HEK293 (cell line): ENCODE measurements at regions not wholly inside any gene's neighbourhood (a gene's known extent, or its start where the extent isn't known, plus 50 kb on each side); places are given as distances from the start of the nearest gene placed in this dataset.

Experiments used
- CTCF ChIA-PET: fragments of 350-600 bp; formaldehyde crosslinking; extraction: SDS; loops from one replicate; lab custom pipeline; 2021; ENCODE audit warnings: antibody characterized with exemption; lab: Yijun Ruan, JAX
- POLR2A ChIA-PET: fragments of 300-600 bp; formaldehyde crosslinking; extraction: SDS; loops from one replicate; lab custom pipeline; 2020; ENCODE audit warnings: antibody characterized with exemption, inconsistent platforms; lab: Yijun Ruan, JAX
- H3K27ac ChIP-seq: fragments of 200-500 bp; sonication (Bioruptor generic); 2 replicates; pipeline ENCODE4 v1.5.1; 2014; ENCODE audit warnings: low read depth, low read length, control low read depth, inconsistent platforms; ENCODE audit errors: extremely low read depth
- H3K36me3 ChIP-seq, 2 experiments: fragments of 200-500 bp in 1 of 2; sonication (Bioruptor generic) in 1 of 2; 1 replicate in 1 of 2; 2 replicates in 1 of 2; pipeline ENCODE4 v1.5.1; 2014 to 2017; ENCODE audit warnings: inconsistent platforms in 2 of 2, low read length in 2 of 2; ENCODE audit not compliant: control insufficient read depth in 2 of 2, insufficient read depth in 1 of 2
- H3K4me1 ChIP-seq: fragments of 200-500 bp; sonication (Bioruptor generic); 2 replicates; pipeline ENCODE4 v1.5.1; 2014; ENCODE audit warnings: mild to moderate bottlenecking, low read length, inconsistent platforms; ENCODE audit not compliant: control insufficient read depth, insufficient read depth
- H3K4me3 ChIP-seq: 2 replicates; pipeline ENCODE4 v1.5.1; 2011; ENCODE audit warnings: low read depth, mild to moderate bottlenecking, control low read depth, low read length, moderate library complexity
- H3K9me3 ChIP-seq: fragments of 200-500 bp; sonication (Bioruptor generic); 2 replicates; pipeline ENCODE4 v1.5.1; 2014; ENCODE audit warnings: low read depth, low read length, inconsistent platforms; ENCODE audit not compliant: control insufficient read depth, insufficient read depth
- SCRT2 ChIP-seq: fragments of 450-650 bp; formaldehyde crosslinking; IDR thresholded peaks from 2 replicates; pipeline ENCODE4 v1.5.1; 2016; ENCODE audit warnings: missing biosample characterization, missing genetic modification characterization
- SETDB1 ChIP-seq: IDR thresholded peaks from one replicate; pipeline ENCODE4 v1.6.1; 2017; ENCODE audit warnings: mild to moderate bottlenecking, low read length, moderate library complexity, mixed read lengths; ENCODE audit not compliant: insufficient read length
- ZIC2 ChIP-seq: fragments of 450-650 bp; formaldehyde crosslinking; IDR thresholded peaks from 2 replicates; pipeline ENCODE4 v1.5.1; 2016; ENCODE audit warnings: missing biosample characterization, missing genetic modification characterization
- ZNF155 ChIP-seq: fragments of 450-650 bp; formaldehyde crosslinking; IDR thresholded peaks from 2 replicates; pipeline ENCODE4 v1.5.1; 2016; ENCODE audit warnings: missing biosample characterization, missing genetic modification characterization
- ZNF175 ChIP-seq: fragments of 450-650 bp; formaldehyde crosslinking; IDR thresholded peaks from 2 replicates; pipeline ENCODE4 v1.5.1; 2016; ENCODE audit warnings: missing biosample characterization, missing genetic modification characterization
- ZNF211 ChIP-seq: fragments of 450-650 bp; formaldehyde crosslinking; IDR thresholded peaks from 2 replicates; pipeline ENCODE4 v1.5.1; 2016; ENCODE audit warnings: low read depth, missing biosample characterization, missing genetic modification characterization
- ZNF24 ChIP-seq: fragments of 450-650 bp; formaldehyde crosslinking; IDR thresholded peaks from 2 replicates; pipeline ENCODE4 v1.5.1; 2016; ENCODE audit warnings: missing biosample characterization, missing genetic modification characterization
- ZNF274 ChIP-seq, 2 experiments: fragments of 200-500 bp in 1 of 2; fragments of 450-650 bp in 1 of 2; sonication (Bioruptor generic) in 1 of 2; formaldehyde crosslinking in 1 of 2; IDR thresholded peaks; 2 replicates each; pipeline versions ENCODE4 v1.5.1 to v1.6.1; 2014 to 2016; ENCODE audit warnings: borderline replicate concordance in 1 of 2, inconsistent platforms in 1 of 2, low read length in 1 of 2, missing biosample characterization in 1 of 2, missing genetic modification characterization in 1 of 2
- ZNF302 ChIP-seq: fragments of 450-650 bp; formaldehyde crosslinking; IDR thresholded peaks from 2 replicates; pipeline ENCODE4 v1.5.1; 2016; ENCODE audit warnings: missing biosample characterization, missing genetic modification characterization, low read depth
- ZNF341 ChIP-seq: fragments of 450-650 bp; formaldehyde crosslinking; IDR thresholded peaks from 2 replicates; pipeline ENCODE4; 2016; ENCODE audit warnings: low read depth, missing biosample characterization, missing genetic modification characterization
- ZNF423 ChIP-seq: fragments of 450-650 bp; formaldehyde crosslinking; IDR thresholded peaks from 2 replicates; pipeline ENCODE4 v1.5.1; 2016; ENCODE audit warnings: missing biosample characterization, missing genetic modification characterization
- ZNF433 ChIP-seq: fragments of 450-650 bp; formaldehyde crosslinking; IDR thresholded peaks from 2 replicates; pipeline ENCODE4 v1.5.1; 2016; ENCODE audit warnings: missing biosample characterization, missing genetic modification characterization, low read depth
- ZNF548 ChIP-seq: fragments of 450-650 bp; formaldehyde crosslinking; IDR thresholded peaks from 2 replicates; pipeline ENCODE4 v1.5.1; 2016; ENCODE audit warnings: missing biosample characterization, missing genetic modification characterization
- ZNF837 ChIP-seq: fragments of 450-650 bp; formaldehyde crosslinking; IDR thresholded peaks from 2 replicates; pipeline ENCODE4 v1.5.1; 2016; ENCODE audit warnings: missing biosample characterization, missing genetic modification characterization
- ZSCAN30 ChIP-seq: fragments of 450-650 bp; IDR thresholded peaks from 2 replicates; pipeline ENCODE4 v1.5.1; 2018; ENCODE audit warnings: missing biosample characterization, mild to moderate bottlenecking, missing genetic modification characterization, moderate library complexity
- TF ChIP-seq, protein P1 (sequence below): fragments of 450-650 bp; formaldehyde crosslinking; IDR thresholded peaks from 2 replicates; pipeline ENCODE4 v1.5.1; 2017; ENCODE audit warnings: missing biosample characterization, missing genetic modification characterization
- TF ChIP-seq, protein P2 (sequence below): fragments of 450-650 bp; formaldehyde crosslinking; IDR thresholded peaks from 2 replicates; pipeline ENCODE4 v1.5.1; 2017; ENCODE audit warnings: missing biosample characterization, missing genetic modification characterization
- TF ChIP-seq, protein P3 (sequence below): fragments of 450-650 bp; formaldehyde crosslinking; IDR thresholded peaks from 2 replicates; pipeline ENCODE4 v1.5.1; 2017; ENCODE audit warnings: missing biosample characterization, missing genetic modification characterization

DNA sequence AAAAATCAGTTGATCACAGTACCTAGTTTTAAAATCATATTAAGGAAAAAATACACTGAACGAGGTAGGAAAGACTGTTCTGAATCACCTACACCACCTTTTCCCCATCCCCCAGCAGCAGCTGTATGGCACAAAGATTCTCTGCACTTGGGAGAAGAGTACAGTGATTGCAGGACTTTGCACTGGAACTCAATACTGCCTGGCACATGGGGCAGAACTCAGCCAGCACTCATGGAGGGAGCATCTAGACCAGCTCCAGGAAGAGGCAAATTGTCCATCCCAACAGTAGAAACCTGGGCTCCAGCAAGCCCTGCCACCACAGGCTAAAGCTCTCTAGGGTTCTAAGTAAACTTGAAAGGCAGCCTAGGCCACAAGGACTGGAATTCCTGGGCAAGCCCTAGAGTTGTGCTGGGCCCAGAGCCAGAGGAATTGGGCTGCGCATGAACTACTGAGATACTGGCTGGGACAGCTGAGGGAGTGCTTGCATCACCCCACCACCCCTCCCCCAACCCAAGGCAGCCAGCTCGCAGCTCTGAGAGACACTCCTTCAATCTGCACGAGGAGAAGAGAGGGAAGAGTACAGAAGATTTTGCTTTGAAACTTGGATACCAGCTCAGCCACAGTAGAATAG is 654.4 kb upstream of the CDH6 start:
- Histone ChIP-seq H3K9me3 (no peaks in the 10 kb centered on the region), H3K4me3 (no peak overlapping the region), H3K4me1 (no peaks in the 10 kb centered on the region), H3K36me3 (no peaks in the 10 kb centered on the region), H3K27ac (no peak overlapping the region)
- CTCF ChIA-PET = no interaction called here
- POLR2A ChIA-PET = no interaction called here
- TF ChIP-seq, protein P1, sequence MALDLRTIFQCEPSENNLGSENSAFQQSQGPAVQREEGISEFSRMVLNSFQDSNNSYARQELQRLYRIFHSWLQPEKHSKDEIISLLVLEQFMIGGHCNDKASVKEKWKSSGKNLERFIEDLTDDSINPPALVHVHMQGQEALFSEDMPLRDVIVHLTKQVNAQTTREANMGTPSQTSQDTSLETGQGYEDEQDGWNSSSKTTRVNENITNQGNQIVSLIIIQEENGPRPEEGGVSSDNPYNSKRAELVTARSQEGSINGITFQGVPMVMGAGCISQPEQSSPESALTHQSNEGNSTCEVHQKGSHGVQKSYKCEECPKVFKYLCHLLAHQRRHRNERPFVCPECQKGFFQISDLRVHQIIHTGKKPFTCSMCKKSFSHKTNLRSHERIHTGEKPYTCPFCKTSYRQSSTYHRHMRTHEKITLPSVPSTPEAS (tag by site-specific recombination) = no peak
- TF ChIP-seq ZNF175 (tag by site-specific recombination) (no peak), ZNF302 (no peak), ZNF837 (tag by site-specific recombination) (no peak), ZSCAN30 (tag by site-specific recombination) (no peak), ZNF211 (tag by site-specific recombination) (no peak), ZNF548 (tag by site-specific recombination) (no peak), SETDB1 (no peak)
- TF ChIP-seq, protein P2, sequence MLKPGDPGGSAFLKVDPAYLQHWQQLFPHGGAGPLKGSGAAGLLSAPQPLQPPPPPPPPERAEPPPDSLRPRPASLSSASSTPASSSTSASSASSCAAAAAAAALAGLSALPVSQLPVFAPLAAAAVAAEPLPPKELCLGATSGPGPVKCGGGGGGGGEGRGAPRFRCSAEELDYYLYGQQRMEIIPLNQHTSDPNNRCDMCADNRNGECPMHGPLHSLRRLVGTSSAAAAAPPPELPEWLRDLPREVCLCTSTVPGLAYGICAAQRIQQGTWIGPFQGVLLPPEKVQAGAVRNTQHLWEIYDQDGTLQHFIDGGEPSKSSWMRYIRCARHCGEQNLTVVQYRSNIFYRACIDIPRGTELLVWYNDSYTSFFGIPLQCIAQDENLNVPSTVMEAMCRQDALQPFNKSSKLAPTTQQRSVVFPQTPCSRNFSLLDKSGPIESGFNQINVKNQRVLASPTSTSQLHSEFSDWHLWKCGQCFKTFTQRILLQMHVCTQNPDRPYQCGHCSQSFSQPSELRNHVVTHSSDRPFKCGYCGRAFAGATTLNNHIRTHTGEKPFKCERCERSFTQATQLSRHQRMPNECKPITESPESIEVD (tag by site-specific recombination) = no peak
- TF ChIP-seq, protein P3, sequence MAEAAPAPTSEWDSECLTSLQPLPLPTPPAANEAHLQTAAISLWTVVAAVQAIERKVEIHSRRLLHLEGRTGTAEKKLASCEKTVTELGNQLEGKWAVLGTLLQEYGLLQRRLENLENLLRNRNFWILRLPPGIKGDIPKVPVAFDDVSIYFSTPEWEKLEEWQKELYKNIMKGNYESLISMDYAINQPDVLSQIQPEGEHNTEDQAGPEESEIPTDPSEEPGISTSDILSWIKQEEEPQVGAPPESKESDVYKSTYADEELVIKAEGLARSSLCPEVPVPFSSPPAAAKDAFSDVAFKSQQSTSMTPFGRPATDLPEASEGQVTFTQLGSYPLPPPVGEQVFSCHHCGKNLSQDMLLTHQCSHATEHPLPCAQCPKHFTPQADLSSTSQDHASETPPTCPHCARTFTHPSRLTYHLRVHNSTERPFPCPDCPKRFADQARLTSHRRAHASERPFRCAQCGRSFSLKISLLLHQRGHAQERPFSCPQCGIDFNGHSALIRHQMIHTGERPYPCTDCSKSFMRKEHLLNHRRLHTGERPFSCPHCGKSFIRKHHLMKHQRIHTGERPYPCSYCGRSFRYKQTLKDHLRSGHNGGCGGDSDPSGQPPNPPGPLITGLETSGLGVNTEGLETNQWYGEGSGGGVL (tag by site-specific recombination) = no peak

DNA sequence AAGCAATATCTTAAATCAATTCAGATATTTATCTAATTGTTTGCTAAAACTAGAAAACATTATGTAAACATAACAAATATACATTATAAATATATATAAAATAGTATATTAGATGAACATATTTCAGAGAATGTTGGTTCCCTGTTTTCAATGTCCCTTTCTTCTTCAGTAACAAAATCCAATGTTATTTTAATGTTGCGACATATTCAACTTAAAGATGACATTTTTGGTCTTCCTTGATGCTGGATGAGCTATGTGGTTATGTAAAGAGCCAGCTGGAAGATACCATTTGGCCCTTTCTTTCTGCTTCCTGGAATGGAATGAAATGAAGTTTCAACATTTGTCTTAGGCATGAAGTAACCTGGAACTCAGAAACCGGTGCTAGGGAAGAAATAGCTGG is 668.1 kb upstream of the CDH6 start:
- ChIA-PET CTCF (no interaction called here), POLR2A (no interaction called here)
- Histone ChIP-seq H3K36me3 (no peaks in the 10 kb centered on the region), H3K4me3 (no peak overlapping the region), H3K4me1 (no peaks in the 10 kb centered on the region), H3K27ac (no peak overlapping the region), H3K9me3 (no peaks in the 10 kb centered on the region)
- no peak for TF ChIP-seq ZNF155 (tag by site-specific recombination)
- no peak for TF ChIP-seq ZNF341
- TF ChIP-seq ZNF24 = no peak
- no peak for TF ChIP-seq ZIC2 (tag by site-specific recombination)
- TF ChIP-seq ZNF837 (tag by site-specific recombination) = no peak
- no peak for TF ChIP-seq ZNF433 (tag by site-specific recombination)

DNA sequence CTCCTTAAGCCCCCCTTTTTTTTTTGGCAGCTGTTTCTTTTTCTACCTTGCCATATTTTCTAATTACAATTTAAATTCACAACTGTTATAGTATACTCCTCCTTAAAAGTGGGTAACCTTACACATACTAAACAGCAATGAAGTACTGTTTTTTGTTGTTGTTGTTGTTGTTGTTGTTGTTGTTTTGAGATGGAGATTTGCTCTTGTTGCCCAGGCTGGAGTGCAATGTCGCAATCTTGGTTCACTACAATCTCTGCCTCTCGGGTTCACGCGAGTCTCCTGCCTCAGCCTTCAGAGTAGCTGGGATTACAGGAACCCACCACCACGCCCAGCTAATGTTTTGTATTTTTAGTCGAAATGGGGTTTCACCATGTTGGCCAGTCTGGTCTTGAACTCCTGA is 669.1 kb upstream of the CDH6 start:
- H3K4me3 ChIP-seq = no peak overlapping the region
- H3K27ac ChIP-seq = no peak overlapping the region
- no peaks in the 10 kb centered on the region for H3K36me3 ChIP-seq
- ChIA-PET POLR2A (no interaction called here), CTCF (no interaction called here)
- TF ChIP-seq ZNF423 (tag by site-specific recombination) (no peak), SCRT2 (tag by site-specific recombination) (no peak), ZNF274 (IDR thresholded peaks at IDR 0.05; ENCODE audit: low read length) (no peak), ZNF274 (tag by site-specific recombination; IDR thresholded peaks at IDR 0.05; ENCODE audit: borderline replicate concordance) (no peak)
- H3K4me1 ChIP-seq = no peaks in the 10 kb centered on the region
- no peaks in the 10 kb centered on the region for H3K9me3 ChIP-seq
